K562 (cell line): ENCODE measurements at regions not wholly inside any gene's neighbourhood (a gene's known extent, or its start where the extent isn't known, plus 50 kb on each side); places are given as distances from the start of the nearest gene placed in this dataset.

Source experiments
- ATF3 ChIP-seq, 2 experiments: fragments of 450-650 bp in 1 of 2; sonication (generic) in 1 of 2; formaldehyde crosslinking in 1 of 2; IDR thresholded peaks in 1 of 2; conservative IDR thresholded peaks in 1 of 2; 2 replicates each; pipeline versions ENCODE4 v1.6.1 to v1.8.1; 2016 to 2023; ENCODE audit warnings: mild to moderate bottlenecking in 2 of 2, moderate library complexity in 2 of 2, inconsistent platforms in 1 of 2, missing genetic modification reagents in 1 of 2
- CHCHD3 ChIP-seq: fragments of 250-450 bp; sonication (Bioruptor Pico); IDR thresholded peaks from 2 replicates; pipeline ENCODE4 v2.1.2; 2022; ENCODE audit warnings: mild to moderate bottlenecking
- E2F4 ChIP-seq: sonication (generic); formaldehyde crosslinking; IDR thresholded peaks from 2 replicates; pipeline ENCODE4 v1.8.0; 2022; ENCODE audit warnings: mild to moderate bottlenecking, low read depth, missing genetic modification reagents
- EZH2 ChIP-seq: IDR thresholded peaks from 2 replicates; pipeline ENCODE4 v1.6.1; 2012; ENCODE audit warnings: low read depth, mild to moderate bottlenecking, inconsistent platforms, low read length, borderline replicate concordance
- NRF1 ChIP-seq, 2 experiments: fragments of 450-650 bp; IDR thresholded peaks in 1 of 2; conservative IDR thresholded peaks in 1 of 2; 2 replicates each; pipeline ENCODE4 v1.6.1; 2014; ENCODE audit warnings: mild to moderate bottlenecking in 2 of 2
- PHF8 ChIP-seq: fragments of 200-600 bp; sonication (generic); IDR thresholded peaks from 2 replicates; pipeline ENCODE4 v1.6.1; 2012; ENCODE audit warnings: mixed run types, mild to moderate bottlenecking, inconsistent platforms, low read length, moderate library complexity, borderline replicate concordance
- POLR2A ChIP-seq: fragments of 450-650 bp; conservative IDR thresholded peaks from 2 replicates; pipeline ENCODE4 v1.6.1; 2016
- RFX5 ChIP-seq: IDR thresholded peaks from 2 replicates; pipeline ENCODE4 v1.6.1; 2011; ENCODE audit warnings: low read depth, mild to moderate bottlenecking, improper control_type of control experiment, low read length
- SMC3 ChIP-seq: conservative IDR thresholded peaks from 2 replicates; pipeline ENCODE4 v1.6.1; 2011; ENCODE audit warnings: low read depth, low read length, improper control_type of control experiment; ENCODE audit not compliant: insufficient read depth
- TF ChIP-seq, protein P1 (sequence below): sonication (generic); formaldehyde crosslinking; IDR thresholded peaks from 2 replicates; pipeline ENCODE4 v1.8.1; 2022; ENCODE audit warnings: missing genetic modification reagents
- TF ChIP-seq, protein P2 (sequence below): fragments of 450-650 bp; IDR thresholded peaks from 2 replicates; pipeline ENCODE4 v1.6.1; 2016; ENCODE audit warnings: low read depth, mild to moderate bottlenecking, moderate library complexity

DNA sequence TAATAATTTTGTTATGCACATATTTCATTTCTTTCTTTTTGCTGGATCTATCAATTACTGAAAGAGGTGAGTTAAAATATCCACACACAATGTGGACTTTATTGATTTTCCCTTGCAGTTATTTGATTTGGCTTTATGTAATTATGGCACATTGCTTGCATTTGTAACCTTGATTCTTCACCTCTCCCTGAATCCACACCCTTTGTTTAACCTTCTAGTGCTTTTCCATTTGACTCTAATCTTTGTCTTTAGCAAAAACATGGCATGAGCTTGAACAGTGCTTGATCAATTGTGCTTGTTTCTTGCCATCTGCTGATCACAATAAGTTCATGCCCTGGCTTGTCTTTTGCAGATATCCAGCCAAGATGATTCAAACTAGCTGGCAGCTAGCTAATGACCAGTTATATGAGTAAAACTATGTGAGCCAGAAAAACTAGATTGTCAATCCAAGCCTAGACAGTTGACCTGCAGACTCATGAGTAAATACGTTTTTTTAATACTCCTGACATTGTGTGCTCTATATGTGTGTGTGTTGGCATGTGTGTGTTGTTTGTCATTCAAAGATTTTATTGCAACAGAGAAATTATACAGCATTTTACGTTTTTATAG is 899.2 kb downstream of the NCAM2 start:
- TF ChIP-seq, protein P1, sequence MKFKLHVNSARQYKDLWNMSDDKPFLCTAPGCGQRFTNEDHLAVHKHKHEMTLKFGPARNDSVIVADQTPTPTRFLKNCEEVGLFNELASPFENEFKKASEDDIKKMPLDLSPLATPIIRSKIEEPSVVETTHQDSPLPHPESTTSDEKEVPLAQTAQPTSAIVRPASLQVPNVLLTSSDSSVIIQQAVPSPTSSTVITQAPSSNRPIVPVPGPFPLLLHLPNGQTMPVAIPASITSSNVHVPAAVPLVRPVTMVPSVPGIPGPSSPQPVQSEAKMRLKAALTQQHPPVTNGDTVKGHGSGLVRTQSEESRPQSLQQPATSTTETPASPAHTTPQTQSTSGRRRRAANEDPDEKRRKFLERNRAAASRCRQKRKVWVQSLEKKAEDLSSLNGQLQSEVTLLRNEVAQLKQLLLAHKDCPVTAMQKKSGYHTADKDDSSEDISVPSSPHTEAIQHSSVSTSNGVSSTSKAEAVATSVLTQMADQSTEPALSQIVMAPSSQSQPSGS = no peak
- TF ChIP-seq SMC3 = no peak
- TF ChIP-seq PHF8 = no peak
- TF ChIP-seq ATF3 (IDR thresholded peaks at IDR 0.05) = no peak
- TF ChIP-seq ATF3 (CRISPR knock-in tag; conservative IDR thresholded peaks at IDR 0.05) = no peak
- TF ChIP-seq NRF1 (conservative IDR thresholded peaks at IDR 0.05 in 1 of 2, IDR thresholded peaks at IDR 0.05 in 1 of 2) = no peak
- TF ChIP-seq E2F4 (CRISPR knock-in tag) = no peak
- TF ChIP-seq EZH2 = no peak
- no peak for TF ChIP-seq CHCHD3 (CRISPR knock-in tag)
- no peak for TF ChIP-seq RFX5
- TF ChIP-seq, protein P2, sequence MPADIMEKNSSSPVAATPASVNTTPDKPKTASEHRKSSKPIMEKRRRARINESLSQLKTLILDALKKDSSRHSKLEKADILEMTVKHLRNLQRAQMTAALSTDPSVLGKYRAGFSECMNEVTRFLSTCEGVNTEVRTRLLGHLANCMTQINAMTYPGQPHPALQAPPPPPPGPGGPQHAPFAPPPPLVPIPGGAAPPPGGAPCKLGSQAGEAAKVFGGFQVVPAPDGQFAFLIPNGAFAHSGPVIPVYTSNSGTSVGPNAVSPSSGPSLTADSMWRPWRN = no peak
- TF ChIP-seq POLR2A = no peak
